Thoracic aorta (tissue), 2 donors: ENCODE measurements at regions not wholly inside any gene's neighbourhood (a gene's known extent, or its start where the extent isn't known, plus 50 kb on each side); places are given as distances from the start of the nearest gene placed in this dataset.

Experiments
- ATAC-seq: fragments of 150-250 bp; one replicate; pipeline ENCODE4 v1.8.0; 2017; ENCODE audit warnings: low read depth; ENCODE audit not compliant: insufficient number of reproducible peaks, low FRiP score
- DNase-seq: peaks from one replicate; pipeline ENCODE4 v3.0.0-alpha.2; 2020; ENCODE audit warnings: low spot score
- H3K27ac ChIP-seq, 2 donors: fragments of 200-600 bp; sonication (generic); 1 replicate in 1 of 2; 2 replicates in 1 of 2; pipeline ENCODE4 v1.5.1; 2016; ENCODE audit warnings: mild to moderate bottlenecking in 2 of 2, moderate library complexity in 2 of 2
- H3K27me3 ChIP-seq: fragments of 200-600 bp; sonication (generic); replicated peaks from 2 replicates; pipeline ENCODE4 v1.6.0; 2016; ENCODE audit warnings: mild to moderate bottlenecking; ENCODE audit not compliant: insufficient read depth
- H3K36me3 ChIP-seq: fragments of 200-600 bp; sonication (generic); one replicate; pipeline ENCODE4 v1.5.1; 2016
- H3K4me1 ChIP-seq, 2 donors: fragments of 200-600 bp; sonication (generic); 1 replicate in 1 of 2; 2 replicates in 1 of 2; pipeline versions ENCODE4 v1.5.1 to v1.6.0; 2016; ENCODE audit warnings: low read depth in 2 of 2, mild to moderate bottlenecking in 1 of 2; ENCODE audit not compliant: control insufficient read depth in 1 of 2
- H3K4me3 ChIP-seq: fragments of 200-600 bp; sonication (generic); 2 replicates; pipeline ENCODE4 v1.5.1; 2016; ENCODE audit warnings: mild to moderate bottlenecking
- H3K9me3 ChIP-seq: fragments of 200-600 bp; sonication (generic); 2 replicates; pipeline ENCODE4 v1.5.1; 2016
- CTCF ChIP-seq: fragments of 200-600 bp; sonication (generic); IDR thresholded peaks from one replicate; pipeline ENCODE4 v1.5.1; 2019; ENCODE audit warnings: antibody characterized with exemption

GRCh38 chr18:45374236-45374635 lies 241.0 kb upstream of the SLC14A2 start:
- no peak overlapping the region for H3K4me3 ChIP-seq
- H3K9me3 ChIP-seq, result no peaks in the 10 kb centered on the region
- H3K4me1 ChIP-seq, result no peaks in the 10 kb centered on the region
- no peaks in the 10 kb centered on the region for H3K27me3 ChIP-seq
- H3K27ac ChIP-seq, result no peak overlapping the region
- no peak for TF ChIP-seq CTCF
- no peaks in the 10 kb centered on the region for H3K36me3 ChIP-seq
- DNase-seq, result no peak
- no peak for ATAC-seq

GRCh38 chr18:45374878-45375630 lies 240.2 kb upstream of the SLC14A2 start:
- ATAC-seq (no peak), DNase-seq (no peak)
- H3K4me3 ChIP-seq, result no peak overlapping the region
- H3K4me1 ChIP-seq, result no peaks in the 10 kb centered on the region
- H3K9me3 ChIP-seq, result no peaks in the 10 kb centered on the region
- no peaks in the 10 kb centered on the region for H3K36me3 ChIP-seq
- H3K27ac ChIP-seq, result no peak overlapping the region
- no peaks in the 10 kb centered on the region for H3K27me3 ChIP-seq
- no peak for TF ChIP-seq CTCF

- no peak for TF ChIP-seq CTCF
- Histone ChIP-seq H3K36me3 (no peaks in the 10 kb centered on the region), H3K27ac (no peak overlapping the region), H3K27me3 (no peaks in the 10 kb centered on the region), H3K4me1 (no peaks in the 10 kb centered on the region), H3K4me3 (no peak overlapping the region), H3K9me3 (no peaks in the 10 kb centered on the region)
- DNase-seq (no peak), ATAC-seq (no peak)
Observed at GRCh38 chr18:45376193-45376592, 239.1 kb upstream of the SLC14A2 start.

GRCh38 chr18:45378308-45378707 lies 237.0 kb upstream of the SLC14A2 start:
- no peak for DNase-seq
- no peak for TF ChIP-seq CTCF
- H3K27me3 ChIP-seq, result no peaks in the 10 kb centered on the region

GRCh38 chr18:45378933-45379332 lies 236.3 kb upstream of the SLC14A2 start:
- Histone ChIP-seq H3K4me3 (no peak overlapping the region), H3K4me1 (no peaks in the 10 kb centered on the region), H3K27me3 (no peaks in the 10 kb centered on the region), H3K9me3 (no peaks in the 10 kb centered on the region), H3K27ac (no peak overlapping the region), H3K36me3 (no peaks in the 10 kb centered on the region)
- ATAC-seq (no peak), DNase-seq (no peak)
- TF ChIP-seq CTCF, result no peak

More at GRCh38 chr18:45378308-45378707, 237.0 kb upstream of the SLC14A2 start:
- Histone ChIP-seq H3K4me1 (no peaks in the 10 kb centered on the region), H3K27ac (no peak overlapping the region), H3K4me3 (no peak overlapping the region), H3K9me3 (no peaks in the 10 kb centered on the region), H3K36me3 (no peaks in the 10 kb centered on the region)
- ATAC-seq, result no peak
